Adrenal gland (tissue), 5 donors: ENCODE measurements at regions not wholly inside any gene's neighbourhood (a gene's known extent, or its start where the extent isn't known, plus 50 kb on each side); places are given as distances from the start of the nearest gene placed in this dataset.

ENCODE experiments used
- POLR2A ChIP-seq, 2 donors: fragments of 450-650 bp; IDR thresholded peaks; one replicate each; pipeline ENCODE4 v1.6.1; 2017; ENCODE audit warnings: antibody characterized with exemption in 2 of 2, mild to moderate bottlenecking in 2 of 2, moderate library complexity in 1 of 2
- TF ChIP-seq, protein P1 (sequence below), 6 experiments: fragments of 450-650 bp in 4 of 6; fragments of 200-600 bp in 2 of 6; sonication (generic) in 1 of 6; IDR thresholded peaks; 1 replicate in 5 of 6; 2 replicates in 1 of 6; pipeline versions ENCODE4 v1.5.1 to v1.8.0; 2016 to 2021; ENCODE audit warnings: antibody characterized with exemption in 6 of 6, mild to moderate bottlenecking in 2 of 6, moderate library complexity in 1 of 6
- donor health status: DM: no; HTN: no; CAD: no.

DNA sequence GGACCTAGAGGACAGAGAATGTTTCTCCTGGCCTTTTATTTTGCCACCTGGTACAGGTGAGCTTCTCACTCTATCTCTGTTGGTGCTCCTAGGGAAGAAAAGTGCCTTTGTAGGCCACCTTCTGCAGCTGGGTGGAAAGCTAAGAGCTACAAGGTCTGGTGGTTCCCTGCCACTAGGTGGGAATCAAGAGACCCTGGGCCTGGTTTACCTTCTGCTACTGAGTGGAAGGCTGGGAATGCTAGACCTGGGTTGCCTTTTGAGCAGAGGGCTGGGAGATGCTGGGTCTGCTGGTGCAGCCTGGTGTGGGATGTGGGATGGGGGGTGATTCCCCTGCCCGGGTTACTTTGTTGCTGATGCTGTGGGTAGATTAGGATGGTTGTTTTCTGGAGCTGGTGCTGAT, 72.6 kb downstream of the EBLN2 start:
- TF ChIP-seq, protein P1, sequence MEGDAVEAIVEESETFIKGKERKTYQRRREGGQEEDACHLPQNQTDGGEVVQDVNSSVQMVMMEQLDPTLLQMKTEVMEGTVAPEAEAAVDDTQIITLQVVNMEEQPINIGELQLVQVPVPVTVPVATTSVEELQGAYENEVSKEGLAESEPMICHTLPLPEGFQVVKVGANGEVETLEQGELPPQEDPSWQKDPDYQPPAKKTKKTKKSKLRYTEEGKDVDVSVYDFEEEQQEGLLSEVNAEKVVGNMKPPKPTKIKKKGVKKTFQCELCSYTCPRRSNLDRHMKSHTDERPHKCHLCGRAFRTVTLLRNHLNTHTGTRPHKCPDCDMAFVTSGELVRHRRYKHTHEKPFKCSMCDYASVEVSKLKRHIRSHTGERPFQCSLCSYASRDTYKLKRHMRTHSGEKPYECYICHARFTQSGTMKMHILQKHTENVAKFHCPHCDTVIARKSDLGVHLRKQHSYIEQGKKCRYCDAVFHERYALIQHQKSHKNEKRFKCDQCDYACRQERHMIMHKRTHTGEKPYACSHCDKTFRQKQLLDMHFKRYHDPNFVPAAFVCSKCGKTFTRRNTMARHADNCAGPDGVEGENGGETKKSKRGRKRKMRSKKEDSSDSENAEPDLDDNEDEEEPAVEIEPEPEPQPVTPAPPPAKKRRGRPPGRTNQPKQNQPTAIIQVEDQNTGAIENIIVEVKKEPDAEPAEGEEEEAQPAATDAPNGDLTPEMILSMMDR (IDR thresholded peaks at IDR 0.05) = no peak
- no peak for TF ChIP-seq POLR2A (IDR thresholded peaks at IDR 0.05)
